NB4 (cell line): ENCODE measurements at regions not wholly inside any gene's neighbourhood (a gene's known extent, or its start where the extent isn't known, plus 50 kb on each side); places are given as distances from the start of the nearest gene placed in this dataset.

Experiments used
- CTCF ChIP-seq: IDR thresholded peaks from one replicate; pipeline ENCODE4 v1.5.1; 2012; ENCODE audit warnings: low read depth, low read length
- MYC ChIP-seq: IDR thresholded peaks from 2 replicates; pipeline ENCODE4 v1.6.1; 2011; ENCODE audit warnings: low read depth, low read length
- POLR2A ChIP-seq: IDR thresholded peaks from 2 replicates; pipeline ENCODE4 v1.6.1; 2011; ENCODE audit warnings: mild to moderate bottlenecking; ENCODE audit not compliant: insufficient read length; ENCODE audit errors: extremely low read depth

- TF ChIP-seq CTCF (no peak), POLR2A (no peak), MYC (no peak)
Observed at GRCh38 chr6:95846652-95847051, 169.1 kb upstream of the FUT9 start.
